HepG2 (cell line): ENCODE measurements at regions not wholly inside any gene's neighbourhood (a gene's known extent, or its start where the extent isn't known, plus 50 kb on each side); places are given as distances from the start of the nearest gene placed in this dataset.

ENCODE experiments used
- ATAC-seq: fragments of 200-7000 bp; cut with Tn5 transposase; 3 replicates; pipeline ENCODE4 v1.9.1; 2020; ENCODE audit warnings: mild to moderate bottlenecking, moderate library complexity
- BruUV-seq: library from RNA; stranded (reverse); fragments of 400-500 nt; replicated peaks from 2 replicates; lab custom pipeline; 2021; lab: Mats Ljungman, UMichigan
- CTCF ChIA-PET: fragments of 300-600 bp; formaldehyde crosslinking; extraction: SDS; loops from one replicate; lab custom pipeline; 2021; ENCODE audit warnings: low total read pairs, inconsistent platforms, low intra/inter-chr PET ratio; lab: Yijun Ruan, JAX
- POLR2A ChIA-PET: fragments of 350-600 bp; sonication (Branson Sonifier 250); formaldehyde crosslinking; loops from one replicate; lab custom pipeline; 2020; ENCODE audit warnings: antibody characterized with exemption, inconsistent platforms; lab: Yijun Ruan, JAX
- DNase-seq: peaks from one replicate; pipeline ENCODE4 v3.0.0-alpha.2; 2015; ENCODE audit warnings: low spot score
- FAIRE-seq: peaks from 3 replicates; lab custom pipeline; 2011; peaks lifted over from hg19 to GRCh38; lab: Jason Lieb, UNC
- H2AFZ ChIP-seq: one replicate; pipeline ENCODE4 v1.6.1; 2011; ENCODE audit warnings: low read length, inconsistent platforms
- H3K27ac ChIP-seq: fragments of 300-600 bp; 3 replicates; pipeline ENCODE4 v1.8.0; 2011; ENCODE audit warnings: mixed run types, mild to moderate bottlenecking, mixed read lengths, low read length, inconsistent platforms; ENCODE audit not compliant: insufficient read depth; ENCODE audit errors: extremely low read length
- H3K27me3 ChIP-seq, 2 experiments: fragments of 200-600 bp in 1 of 2; 2 replicates in 1 of 2; 3 replicates in 1 of 2; pipeline versions ENCODE4 v1.6.0 to v1.8.0; 2011; ENCODE audit warnings: low read length in 2 of 2, mild to moderate bottlenecking in 2 of 2, moderate library complexity in 2 of 2, inconsistent platforms in 1 of 2; ENCODE audit not compliant: insufficient read depth in 2 of 2, control insufficient read depth in 1 of 2
- H3K36me3 ChIP-seq, 2 experiments: fragments of 200-600 bp in 1 of 2; replicated peaks in 1 of 2; 2 replicates in 1 of 2; 3 replicates in 1 of 2; pipeline versions ENCODE4 v1.5.1 to v1.8.0; 2011; ENCODE audit warnings: low read length in 2 of 2, inconsistent platforms in 1 of 2; ENCODE audit not compliant: insufficient read depth in 2 of 2, control insufficient read depth in 1 of 2
- H3K4me1 ChIP-seq: 2 replicates; pipeline ENCODE4 v1.5.1; 2012; ENCODE audit warnings: low read length, inconsistent platforms; ENCODE audit not compliant: insufficient read depth
- H3K4me2 ChIP-seq: 2 replicates; pipeline ENCODE4 v1.6.0; 2011; ENCODE audit warnings: low read depth, low read length, inconsistent platforms
- H3K4me3 ChIP-seq, 3 experiments: fragments of 200-600 bp in 1 of 3; sonication (generic), shearing (Covaris generic) in 1 of 3; replicated peaks in 1 of 3; 2 replicates each; pipeline ENCODE4 v1.5.1; 2011 to 2016; ENCODE audit warnings: low read length in 3 of 3, inconsistent platforms in 2 of 3, low read depth in 2 of 3, mild to moderate bottlenecking in 2 of 3, control low read depth in 1 of 3, mixed read lengths in 1 of 3; ENCODE audit not compliant: insufficient read depth in 1 of 3
- H3K79me2 ChIP-seq: one replicate; pipeline ENCODE4 v1.6.1; 2011; ENCODE audit warnings: low read length, inconsistent platforms; ENCODE audit not compliant: insufficient read depth
- H3K9ac ChIP-seq: 2 replicates; pipeline ENCODE4 v1.6.0; 2011; ENCODE audit warnings: mild to moderate bottlenecking, low read depth, low read length, inconsistent platforms; ENCODE audit not compliant: insufficient read depth
- H3K9me3 ChIP-seq: 2 replicates; pipeline ENCODE4 v1.5.1; 2012; ENCODE audit warnings: mild to moderate bottlenecking, low read length
- H4K20me1 ChIP-seq: 2 replicates; pipeline ENCODE4 v1.6.0; 2011; ENCODE audit warnings: inconsistent platforms, mild to moderate bottlenecking, low read length, moderate library complexity; ENCODE audit not compliant: insufficient read depth
- ATF7-NPFF ChIP-seq: sonication (generic); formaldehyde crosslinking; IDR thresholded peaks from 2 replicates; pipeline ENCODE4 v1.8.1; 2023; ENCODE audit warnings: mild to moderate bottlenecking, low read depth, missing genetic modification reagents, moderate library complexity
- FOXO1 ChIP-seq: sonication (generic); formaldehyde crosslinking; IDR thresholded peaks from 2 replicates; pipeline ENCODE4 v1.4.0; 2020; ENCODE audit warnings: missing genetic modification reagents
- SETDB1 ChIP-seq: sonication (generic); formaldehyde crosslinking; IDR thresholded peaks from 2 replicates; pipeline ENCODE4 v1.5.1; 2020; ENCODE audit warnings: missing genetic modification reagents, mild to moderate bottlenecking, borderline replicate concordance
- SOX6 ChIP-seq, 2 experiments: fragments of 450-650 bp in 1 of 2; sonication (generic) in 1 of 2; formaldehyde crosslinking in 1 of 2; IDR thresholded peaks; 2 replicates each; pipeline versions ENCODE4 v1.4.0 to v1.6.1; 2017 to 2020; ENCODE audit warnings: antibody characterized with exemption in 1 of 2, mild to moderate bottlenecking in 1 of 2, missing genetic modification reagents in 1 of 2
- STAT5B ChIP-seq: sonication (generic); formaldehyde crosslinking; IDR thresholded peaks from 2 replicates; pipeline ENCODE4 v1.4.0; 2020; ENCODE audit warnings: missing genetic modification reagents
- TCF7L2 ChIP-seq: IDR thresholded peaks from 2 replicates; pipeline ENCODE4 v1.6.1; 2011; ENCODE audit warnings: mild to moderate bottlenecking, low read depth, low read length, moderate library complexity
- ZNF605 ChIP-seq: sonication (generic); formaldehyde crosslinking; IDR thresholded peaks from 2 replicates; pipeline ENCODE4 v1.8.0; 2022; ENCODE audit warnings: mild to moderate bottlenecking, missing genetic modification reagents
- ZNF816 ChIP-seq: sonication (generic); formaldehyde crosslinking; IDR thresholded peaks from 2 replicates; pipeline ENCODE4 v1.8.0; 2022; ENCODE audit warnings: missing genetic modification reagents, mild to moderate bottlenecking, borderline replicate concordance
- in situ Hi-C: cut with HindIII; loops from 2 replicates; pipeline ENCODE4 v1.10.0; 2017; ENCODE audit warnings: low pct_unique_long_range_greater_than_20kb; ENCODE audit not compliant: extremely low pct_ligation_motif_present
- intact Hi-C: fragments of 100-400 bp; cut with micrococcal nuclease; formaldehyde crosslinking; loops from one replicate; pipeline ENCODE4 v1.10.0; 2022; ENCODE audit not compliant: unreplicated experiment
- TF ChIP-seq, protein P1 (sequence below): sonication (generic); formaldehyde crosslinking; IDR thresholded peaks from 2 replicates; pipeline ENCODE4 v1.5.0; 2020; ENCODE audit warnings: mild to moderate bottlenecking, missing genetic modification reagents
- TF ChIP-seq, protein P2 (sequence below): sonication (generic); formaldehyde crosslinking; IDR thresholded peaks from 2 replicates; pipeline ENCODE4 v1.4.0; 2020; ENCODE audit warnings: missing genetic modification reagents
- TF ChIP-seq, protein P3 (sequence below): sonication (generic); formaldehyde crosslinking; IDR thresholded peaks from 2 replicates; pipeline ENCODE4 v1.5.0; 2020; ENCODE audit warnings: missing genetic modification reagents, mild to moderate bottlenecking, borderline replicate concordance
- TF ChIP-seq, protein P4 (sequence below): sonication (generic); formaldehyde crosslinking; IDR thresholded peaks from 2 replicates; pipeline ENCODE4 v1.5.0; 2020; ENCODE audit warnings: missing genetic modification reagents

DNA sequence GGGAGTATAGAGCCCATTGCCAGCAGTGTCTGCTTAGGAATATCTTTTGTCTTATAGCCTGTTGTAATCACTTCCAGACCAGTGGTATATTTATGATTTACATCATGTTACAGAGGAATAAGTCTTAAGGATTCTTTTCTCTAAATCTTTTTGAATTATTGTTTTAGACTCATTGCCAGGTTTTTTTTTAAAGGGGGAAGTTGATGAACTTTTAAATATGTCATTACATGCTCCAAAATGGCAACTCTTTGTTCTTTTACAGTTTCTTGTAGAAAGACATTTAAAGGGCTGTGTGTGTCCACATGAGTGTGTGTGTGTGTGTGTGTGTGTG, 59.4 kb upstream of the NFIB start:
- in situ Hi-C loops: loop anchor here (25.0 kb wide), 3 partner anchors 561 to 1336 kb away; no protein-coding TSS in a partner anchor

More for the DNA sequence above, 59.4 kb upstream of the NFIB start:
- no peaks in the 10 kb centered on the region for H3K36me3 ChIP-seq
- BruUV-seq: no TSS peak
- intact Hi-C loops: no loop called here
- H2AFZ ChIP-seq: no peak overlapping the region
- POLR2A ChIA-PET: no interaction called here
- H3K79me2 ChIP-seq: no peaks in the 10 kb centered on the region
- H3K9me3 ChIP-seq: no peaks in the 10 kb centered on the region
- FAIRE-seq: no peak
- no peak for DNase-seq
- CTCF ChIA-PET: no interaction called here
- no peak overlapping the region for H3K4me3 ChIP-seq
- peaks cover 23% of the 10 kb centered on the region for H3K4me1 ChIP-seq
- H3K4me2 ChIP-seq: no peak overlapping the region
- no peaks in the 10 kb centered on the region for H4K20me1 ChIP-seq
- no peak overlapping the region for H3K9ac ChIP-seq
- TF ChIP-seq STAT5B (CRISPR knock-in tag) (no peak), ZNF605 (CRISPR knock-in tag) (no peak), SETDB1 (CRISPR knock-in tag) (no peak), FOXO1 (CRISPR knock-in tag) (no peak), TCF7L2 (no peak), SOX6 (IDR thresholded peaks at IDR 0.05) (no peak), SOX6 (CRISPR knock-in tag; IDR thresholded peaks at IDR 0.05) (no peak), ZNF816 (CRISPR knock-in tag) (no peak), ATF7-NPFF (no peak)
- TF ChIP-seq, protein P1, sequence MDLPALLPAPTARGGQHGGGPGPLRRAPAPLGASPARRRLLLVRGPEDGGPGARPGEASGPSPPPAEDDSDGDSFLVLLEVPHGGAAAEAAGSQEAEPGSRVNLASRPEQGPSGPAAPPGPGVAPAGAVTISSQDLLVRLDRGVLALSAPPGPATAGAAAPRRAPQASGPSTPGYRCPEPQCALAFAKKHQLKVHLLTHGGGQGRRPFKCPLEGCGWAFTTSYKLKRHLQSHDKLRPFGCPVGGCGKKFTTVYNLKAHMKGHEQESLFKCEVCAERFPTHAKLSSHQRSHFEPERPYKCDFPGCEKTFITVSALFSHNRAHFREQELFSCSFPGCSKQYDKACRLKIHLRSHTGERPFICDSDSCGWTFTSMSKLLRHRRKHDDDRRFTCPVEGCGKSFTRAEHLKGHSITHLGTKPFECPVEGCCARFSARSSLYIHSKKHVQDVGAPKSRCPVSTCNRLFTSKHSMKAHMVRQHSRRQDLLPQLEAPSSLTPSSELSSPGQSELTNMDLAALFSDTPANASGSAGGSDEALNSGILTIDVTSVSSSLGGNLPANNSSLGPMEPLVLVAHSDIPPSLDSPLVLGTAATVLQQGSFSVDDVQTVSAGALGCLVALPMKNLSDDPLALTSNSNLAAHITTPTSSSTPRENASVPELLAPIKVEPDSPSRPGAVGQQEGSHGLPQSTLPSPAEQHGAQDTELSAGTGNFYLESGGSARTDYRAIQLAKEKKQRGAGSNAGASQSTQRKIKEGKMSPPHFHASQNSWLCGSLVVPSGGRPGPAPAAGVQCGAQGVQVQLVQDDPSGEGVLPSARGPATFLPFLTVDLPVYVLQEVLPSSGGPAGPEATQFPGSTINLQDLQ: no peak
- TF ChIP-seq, protein P2, sequence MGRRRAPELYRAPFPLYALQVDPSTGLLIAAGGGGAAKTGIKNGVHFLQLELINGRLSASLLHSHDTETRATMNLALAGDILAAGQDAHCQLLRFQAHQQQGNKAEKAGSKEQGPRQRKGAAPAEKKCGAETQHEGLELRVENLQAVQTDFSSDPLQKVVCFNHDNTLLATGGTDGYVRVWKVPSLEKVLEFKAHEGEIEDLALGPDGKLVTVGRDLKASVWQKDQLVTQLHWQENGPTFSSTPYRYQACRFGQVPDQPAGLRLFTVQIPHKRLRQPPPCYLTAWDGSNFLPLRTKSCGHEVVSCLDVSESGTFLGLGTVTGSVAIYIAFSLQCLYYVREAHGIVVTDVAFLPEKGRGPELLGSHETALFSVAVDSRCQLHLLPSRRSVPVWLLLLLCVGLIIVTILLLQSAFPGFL (CRISPR knock-in tag): no peak
- TF ChIP-seq, protein P3, sequence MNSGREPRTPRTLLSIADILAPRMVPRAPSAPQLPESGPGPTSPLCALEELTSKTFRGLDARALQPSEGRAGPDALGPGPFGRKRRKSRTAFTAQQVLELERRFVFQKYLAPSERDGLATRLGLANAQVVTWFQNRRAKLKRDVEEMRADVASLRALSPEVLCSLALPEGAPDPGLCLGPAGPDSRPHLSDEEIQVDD (CRISPR knock-in tag): no peak
- TF ChIP-seq, protein P4, sequence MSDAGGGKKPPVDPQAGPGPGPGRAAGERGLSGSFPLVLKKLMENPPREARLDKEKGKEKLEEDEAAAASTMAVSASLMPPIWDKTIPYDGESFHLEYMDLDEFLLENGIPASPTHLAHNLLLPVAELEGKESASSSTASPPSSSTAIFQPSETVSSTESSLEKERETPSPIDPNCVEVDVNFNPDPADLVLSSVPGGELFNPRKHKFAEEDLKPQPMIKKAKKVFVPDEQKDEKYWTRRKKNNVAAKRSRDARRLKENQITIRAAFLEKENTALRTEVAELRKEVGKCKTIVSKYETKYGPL (CRISPR knock-in tag): no peak
- no peak for ATAC-seq
- 0 out of 5 replicates have a peak, but pooled peaks cover 0 to 3% of the 10 kb centered on the region in 2 experiments for H3K27me3 ChIP-seq
- H3K27ac ChIP-seq: no peak overlapping the region
